K562 (cell line): ENCODE measurements at regions not wholly inside any gene's neighbourhood (a gene's known extent, or its start where the extent isn't known, plus 50 kb on each side); places are given as distances from the start of the nearest gene placed in this dataset.

Experiments used
- FOXA1 ChIP-seq: fragments of 450-650 bp; IDR thresholded peaks from 2 replicates; pipeline ENCODE4 v1.6.1; 2016; ENCODE audit warnings: mild to moderate bottlenecking, borderline replicate concordance
- ZBTB40 ChIP-seq, 2 experiments: fragments of 450-650 bp in 1 of 2; sonication (generic) in 1 of 2; formaldehyde crosslinking in 1 of 2; IDR thresholded peaks; 2 replicates each; pipeline versions ENCODE4 v1.7.1 to v1.9.0; 2016 to 2022; ENCODE audit warnings: inconsistent platforms in 1 of 2, mild to moderate bottlenecking in 1 of 2, missing genetic modification reagents in 1 of 2
- ZNF146 ChIP-seq: IDR thresholded peaks from one replicate; pipeline ENCODE4 v1.6.1; 2018; ENCODE audit warnings: missing compliant biosample characterization; ENCODE audit not compliant: unreplicated experiment

- TF ChIP-seq FOXA1 (no peak), ZNF146 (CRISPR knock-in tag) (no peak), ZBTB40 (IDR thresholded peaks at IDR 0.05) (no peak), ZBTB40 (CRISPR knock-in tag; IDR thresholded peaks at IDR 0.05) (no peak)
Measured at GRCh38 chr19:29422486-29423085, 103.2 kb upstream of the VSTM2B start (continued).
